CD4-positive, alpha-beta T cell treated with Interferon alpha-2 for 1 hour (primary cell): ENCODE measurements at regions not wholly inside any gene's neighbourhood (a gene's known extent, or its start where the extent isn't known, plus 50 kb on each side); places are given as distances from the start of the nearest gene placed in this dataset.
"Not testable (repeated sequence)": the region's sequence is repeated elsewhere in the genome, so short reads cannot be mapped to it uniquely, and the experiment has no call there.

Source experiments
- DNase-seq, 2 donors: peaks; one replicate each; pipeline ENCODE4 v3.0.0-alpha.2; 2020 to 2022

GRCh38 chr1:207196135-207196534 lies 92.1 kb downstream of the C4BPA start:
- DNase-seq = not testable (repeated sequence)

GRCh38 chr1:207201534-207201933 lies 97.5 kb downstream of the C4BPA start:
- DNase-seq = not testable (repeated sequence)

- DNase-seq = no peak
Measured at GRCh38 chr1:207202480-207202879, 98.4 kb downstream of the C4BPA start.

- no peak for DNase-seq
Measured at GRCh38 chr1:207203541-207203940, 99.5 kb downstream of the C4BPA start.

GRCh38 chr1:207205614-207206061 lies 101.6 kb downstream of the C4BPA start:
- DNase-seq = no peak

GRCh38 chr1:207208691-207209090 lies 104.7 kb downstream of the C4BPA start:
- DNase-seq = not testable (repeated sequence)

- DNase-seq = no peak
Measured at GRCh38 chr1:207214453-207214852, 107.0 kb upstream of the CD55 start.

GRCh38 chr1:207217778-207218511 lies 103.5 kb upstream of the CD55 start:
- DNase-seq = no peak

GRCh38 chr1:207218512-207219362 lies 102.7 kb upstream of the CD55 start:
- DNase-seq = no peak

GRCh38 chr1:207219979-207220889 lies 101.2 kb upstream of the CD55 start:
- no peak for DNase-seq

GRCh38 chr1:207221934-207222351 lies 99.5 kb upstream of the CD55 start:
- no peak for DNase-seq

- no peak for DNase-seq
Measured at GRCh38 chr1:207223162-207223561, 98.3 kb upstream of the CD55 start.

- DNase-seq = no peak
Measured at GRCh38 chr1:207224666-207225065, 96.8 kb upstream of the CD55 start.

GRCh38 chr1:207227131-207227630 lies 94.3 kb upstream of the CD55 start:
- DNase-seq = no peak

- no peak for DNase-seq
Measured at GRCh38 chr1:207228987-207229386, 92.5 kb upstream of the CD55 start.

- DNase-seq = no peak
Measured at GRCh38 chr1:207230441-207230840, 91.0 kb upstream of the CD55 start.

GRCh38 chr1:207234690-207235089 lies 86.8 kb upstream of the CD55 start:
- DNase-seq = no peak

GRCh38 chr1:207239874-207240273 lies 81.6 kb upstream of the CD55 start:
- no peak for DNase-seq

GRCh38 chr1:207240325-207241101 lies 81.0 kb upstream of the CD55 start:
- DNase-seq = no peak

GRCh38 chr1:207241164-207241934 lies 80.1 kb upstream of the CD55 start:
- DNase-seq = no peak
